Aorta (tissue), 5 donors: ENCODE measurements at regions not wholly inside any gene's neighbourhood (a gene's known extent, or its start where the extent isn't known, plus 50 kb on each side); places are given as distances from the start of the nearest gene placed in this dataset.

Experiments used
- ATAC-seq: fragments of 200-7000 bp; cut with Tn5 transposase; one replicate; pipeline ENCODE4 v1.9.1; 2022; ENCODE audit warnings: moderate library complexity; ENCODE audit not compliant: low FRiP score
- DNase-seq, 2 donors: peaks; one replicate each; pipeline ENCODE4 v3.0.0-alpha.2; 2020
- H3K27ac ChIP-seq, 2 donors: one replicate each; pipeline ENCODE4 v1.5.1; 2013; ENCODE audit warnings: low read length in 2 of 2, mild to moderate bottlenecking in 2 of 2, moderate library complexity in 2 of 2, control low read depth in 1 of 2, inconsistent platforms in 1 of 2, low read depth in 1 of 2
- H3K27me3 ChIP-seq, 2 donors: one replicate each; pipeline ENCODE4 v1.6.1; 2013; ENCODE audit warnings: control low read depth in 1 of 2, low read length in 1 of 2, mild to moderate bottlenecking in 1 of 2, moderate library complexity in 1 of 2; ENCODE audit not compliant: insufficient read depth in 2 of 2, control insufficient read depth in 1 of 2
- H3K36me3 ChIP-seq, 2 donors: one replicate each; pipeline ENCODE4 v1.6.1; 2013; ENCODE audit warnings: control low read depth in 1 of 2, low read length in 1 of 2, mild to moderate bottlenecking in 1 of 2; ENCODE audit not compliant: insufficient read depth in 2 of 2, control insufficient read depth in 1 of 2
- H3K4me1 ChIP-seq, 2 donors: one replicate each; pipeline ENCODE4 v1.6.1; 2013; ENCODE audit warnings: low read length in 2 of 2, control low read depth in 1 of 2, mild to moderate bottlenecking in 1 of 2, moderate library complexity in 1 of 2; ENCODE audit not compliant: insufficient read depth in 2 of 2, control insufficient read depth in 1 of 2
- H3K4me3 ChIP-seq, 2 donors: one replicate each; pipeline ENCODE4 v1.5.1; 2013; ENCODE audit warnings: low read length in 2 of 2, control low read depth in 1 of 2, mild to moderate bottlenecking in 1 of 2
- H3K9me3 ChIP-seq: one replicate; pipeline ENCODE4 v1.6.1; 2013; ENCODE audit warnings: mild to moderate bottlenecking, low read length; ENCODE audit not compliant: control insufficient read depth
- WGBS, 2 donors: extraction: QIAGEN DNeasy Blood & Tissue Kit; methylation state at CpG; one replicate each; pipeline ENCODE4 v1.1.7; 2013; 5-methylcytosine and 5-hydroxymethylcytosine counted together
- intact Hi-C, 2 donors: fragments of 100-400 bp; cut with DNase I; formaldehyde crosslinking; loops; one replicate each; pipeline versions ENCODE4 v1.14.2 to v1.15.0; 2022
- donor health status: healthy with polysubstance abuse.
- donor health status: Bipolar disorder and iron deficiency.
- donor health status: DM: no; HTN: no; CAD: no.
- donor health status: DM: no; HTN: no; CAD: no.
- donor health status: DM: yes; HTN: yes; CAD: no.

GRCh38 chr2:76381624-76382023, 670.9 kb upstream of the GCFC2 start:
- Histone ChIP-seq H3K27me3 (no peaks in the 10 kb centered on the region), H3K9me3 (no peaks in the 10 kb centered on the region), H3K4me1 (no peaks in the 10 kb centered on the region), H3K4me3 (no peak overlapping the region), H3K27ac (no peak overlapping the region), H3K36me3 (no peaks in the 10 kb centered on the region)
- DNase-seq (no peak), ATAC-seq (no peak)
- intact Hi-C loops = no loop called here

GRCh38 chr2:76378140-76378539, 667.4 kb upstream of the GCFC2 start:
- WGBS, 2 donors = 93 to 98% methylated on average over 1 of the region's 1 CpG
- DNase-seq = no peak

GRCh38 chr2:76341439-76341838, 630.7 kb upstream of the GCFC2 start:
- Histone ChIP-seq H3K27me3 (no peaks in the 10 kb centered on the region), H3K9me3 (no peaks in the 10 kb centered on the region), H3K27ac (no peak overlapping the region), H3K4me1 (no peaks in the 10 kb centered on the region), H3K36me3 (no peaks in the 10 kb centered on the region), H3K4me3 (no peak overlapping the region)
- DNase-seq (no peak), ATAC-seq (no peak)
- 48% methylated on average over 2 of the region's 2 CpGs for WGBS, 2 donors
- intact Hi-C loops = no loop called here

More at GRCh38 chr2:76378140-76378539, 667.4 kb upstream of the GCFC2 start:
- ATAC-seq = no peak
- Histone ChIP-seq H3K27me3 (no peaks in the 10 kb centered on the region), H3K36me3 (no peaks in the 10 kb centered on the region), H3K4me3 (no peak overlapping the region), H3K27ac (no peak overlapping the region), H3K9me3 (no peaks in the 10 kb centered on the region), H3K4me1 (no peaks in the 10 kb centered on the region)
- intact Hi-C loops = no loop called here

GRCh38 chr2:76332871-76333270, 622.2 kb upstream of the GCFC2 start:
- ATAC-seq = no peak
- WGBS, 2 donors = 95% methylated on average over 2 of the region's 2 CpGs
- no peaks in the 10 kb centered on the region for H3K9me3 ChIP-seq
- no peak overlapping the region for H3K4me3 ChIP-seq
- H3K27me3 ChIP-seq = no peaks in the 10 kb centered on the region
- no peak for DNase-seq
- intact Hi-C loops = no loop called here
- H3K36me3 ChIP-seq = no peaks in the 10 kb centered on the region
- no peaks in the 10 kb centered on the region for H3K4me1 ChIP-seq
- no peak overlapping the region for H3K27ac ChIP-seq

- DNase-seq = no peak
- Histone ChIP-seq H3K4me3 (no peak overlapping the region), H3K27me3 (no peaks in the 10 kb centered on the region), H3K27ac (no peak overlapping the region), H3K36me3 (no peaks in the 10 kb centered on the region), H3K4me1 (no peaks in the 10 kb centered on the region), H3K9me3 (no peaks in the 10 kb centered on the region)
- ATAC-seq = no peak
- intact Hi-C loops = no loop called here
- 71 to 84% methylated on average over 3 of the region's 3 CpGs for WGBS, 2 donors
Measured at GRCh38 chr2:76330865-76331264, 620.1 kb upstream of the GCFC2 start.

GRCh38 chr2:76326636-76327035, 615.9 kb upstream of the GCFC2 start:
- intact Hi-C loops = no loop called here
- WGBS, 2 donors = 82 to 83% methylated on average over 1 of the region's 1 CpG
- Histone ChIP-seq H3K4me1 (no peaks in the 10 kb centered on the region), H3K9me3 (no peaks in the 10 kb centered on the region), H3K4me3 (no peak overlapping the region), H3K27ac (no peak overlapping the region), H3K36me3 (no peaks in the 10 kb centered on the region), H3K27me3 (no peaks in the 10 kb centered on the region)
- DNase-seq (no peak), ATAC-seq (no peak)

- Histone ChIP-seq H3K27me3 (no peaks in the 10 kb centered on the region), H3K4me3 (no peak overlapping the region), H3K36me3 (no peaks in the 10 kb centered on the region), H3K27ac (no peak overlapping the region), H3K9me3 (no peaks in the 10 kb centered on the region), H3K4me1 (no peaks in the 10 kb centered on the region)
- ATAC-seq (no peak), DNase-seq (no peak)
- WGBS, 2 donors = 82 to 84% methylated on average over 4 of the region's 4 CpGs
- intact Hi-C loops = no loop called here
Measured at GRCh38 chr2:76323381-76323780, 612.7 kb upstream of the GCFC2 start.

- H3K27me3 ChIP-seq = no peaks in the 10 kb centered on the region
- H3K9me3 ChIP-seq = no peaks in the 10 kb centered on the region
- H3K4me1 ChIP-seq = no peaks in the 10 kb centered on the region
- no peaks in the 10 kb centered on the region for H3K36me3 ChIP-seq
- DNase-seq (no peak), ATAC-seq (no peak)
- H3K4me3 ChIP-seq = no peak overlapping the region
- H3K27ac ChIP-seq = no peak overlapping the region
- intact Hi-C loops = no loop called here
Measured at GRCh38 chr2:76320716-76321115, 610.0 kb upstream of the GCFC2 start.

- no peaks in the 10 kb centered on the region for H3K27me3 ChIP-seq
- no peak overlapping the region for H3K27ac ChIP-seq
- intact Hi-C loops = no loop called here
- DNase-seq = no peak
- no peaks in the 10 kb centered on the region for H3K4me1 ChIP-seq
- WGBS, 2 donors = 15 to 17% methylated on average over 4 of the region's 4 CpGs
- ATAC-seq = no peak
- no peaks in the 10 kb centered on the region for H3K9me3 ChIP-seq
- H3K4me3 ChIP-seq = no peak overlapping the region
- H3K36me3 ChIP-seq = no peaks in the 10 kb centered on the region
Measured at GRCh38 chr2:76318848-76319360, 608.2 kb upstream of the GCFC2 start.
